ENCODE measurements at regions not wholly inside any gene's neighbourhood (a gene's known extent, or its start where the extent isn't known, plus 50 kb on each side); places are given as distances from the start of the nearest gene placed in this dataset.

DNA sequence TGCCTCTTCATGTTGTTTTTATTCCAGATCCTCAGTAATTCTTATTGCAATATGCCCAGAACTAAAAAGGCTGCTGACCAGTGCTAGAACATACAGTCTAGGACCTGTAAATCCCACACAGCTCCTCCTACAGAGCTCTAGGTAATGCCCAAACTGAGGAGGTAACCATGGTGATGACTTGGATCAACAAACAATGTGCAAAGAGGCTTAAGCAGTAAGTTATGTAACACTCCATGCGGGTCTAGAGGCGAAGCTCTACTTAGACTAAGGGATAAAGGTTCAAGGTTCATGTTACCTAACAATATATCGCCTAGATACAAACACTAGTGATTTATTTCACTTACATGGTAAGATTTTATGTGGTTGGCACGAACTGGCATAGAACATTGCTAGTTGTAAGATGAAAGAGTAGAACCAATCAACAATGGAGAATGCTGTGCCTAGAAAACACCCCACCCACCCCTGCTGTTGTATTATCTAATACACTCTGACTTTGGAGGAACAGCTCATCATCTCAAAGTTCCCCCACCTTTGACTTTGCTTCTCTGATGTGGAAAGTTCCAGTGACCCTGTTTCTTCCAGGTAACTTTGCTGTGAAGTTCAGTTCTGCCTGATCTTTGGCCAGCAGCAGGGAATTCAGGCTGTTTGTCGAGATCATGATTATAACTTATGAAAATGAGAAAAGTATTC is 242.4 kb downstream of the ALDH8A1 start:
- TF ChIP-seq, protein P1, sequence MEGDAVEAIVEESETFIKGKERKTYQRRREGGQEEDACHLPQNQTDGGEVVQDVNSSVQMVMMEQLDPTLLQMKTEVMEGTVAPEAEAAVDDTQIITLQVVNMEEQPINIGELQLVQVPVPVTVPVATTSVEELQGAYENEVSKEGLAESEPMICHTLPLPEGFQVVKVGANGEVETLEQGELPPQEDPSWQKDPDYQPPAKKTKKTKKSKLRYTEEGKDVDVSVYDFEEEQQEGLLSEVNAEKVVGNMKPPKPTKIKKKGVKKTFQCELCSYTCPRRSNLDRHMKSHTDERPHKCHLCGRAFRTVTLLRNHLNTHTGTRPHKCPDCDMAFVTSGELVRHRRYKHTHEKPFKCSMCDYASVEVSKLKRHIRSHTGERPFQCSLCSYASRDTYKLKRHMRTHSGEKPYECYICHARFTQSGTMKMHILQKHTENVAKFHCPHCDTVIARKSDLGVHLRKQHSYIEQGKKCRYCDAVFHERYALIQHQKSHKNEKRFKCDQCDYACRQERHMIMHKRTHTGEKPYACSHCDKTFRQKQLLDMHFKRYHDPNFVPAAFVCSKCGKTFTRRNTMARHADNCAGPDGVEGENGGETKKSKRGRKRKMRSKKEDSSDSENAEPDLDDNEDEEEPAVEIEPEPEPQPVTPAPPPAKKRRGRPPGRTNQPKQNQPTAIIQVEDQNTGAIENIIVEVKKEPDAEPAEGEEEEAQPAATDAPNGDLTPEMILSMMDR (conservative IDR thresholded peaks at IDR 0.05; ENCODE audit: low read depth, low read length): no peak
- no peak overlapping the region for H2AFZ ChIP-seq (ENCODE audit: low read depth)
- no peak overlapping the region for H3K27ac ChIP-seq
- no peak overlapping the region for H3K4me3 ChIP-seq (IDR thresholded peaks at IDR 0.05; ENCODE audit: insufficient read depth, low read depth, low read length)
- no peaks in the 10 kb centered on the region for H3K79me2 ChIP-seq (ENCODE audit: insufficient read depth, low read depth)
- H3K4me1 ChIP-seq (ENCODE audit: low read depth, poor library complexity, severe bottlenecking): no peaks in the 10 kb centered on the region
- no peaks in the 10 kb centered on the region for H3K27me3 ChIP-seq (ENCODE audit: insufficient read depth, low read depth)
- no peak overlapping the region for H3K9ac ChIP-seq
- no peaks in the 10 kb centered on the region for H4K20me1 ChIP-seq (ENCODE audit: insufficient read depth)
- H3K36me3 ChIP-seq (ENCODE audit: insufficient read depth): no peaks in the 10 kb centered on the region
- no peak overlapping the region for H3K4me2 ChIP-seq

- no peaks in the 10 kb centered on the region for H4K20me1 ChIP-seq (ENCODE audit: insufficient read depth)
- H3K4me3 ChIP-seq (IDR thresholded peaks at IDR 0.05; ENCODE audit: insufficient read depth, low read depth, low read length): no peak overlapping the region
- no peaks in the 10 kb centered on the region for H3K27me3 ChIP-seq (ENCODE audit: insufficient read depth, low read depth)
- no peaks in the 10 kb centered on the region for H3K4me1 ChIP-seq (ENCODE audit: low read depth, poor library complexity, severe bottlenecking)
- no peaks in the 10 kb centered on the region for H3K36me3 ChIP-seq (ENCODE audit: insufficient read depth)
- no peaks in the 10 kb centered on the region for H3K79me2 ChIP-seq (ENCODE audit: insufficient read depth, low read depth)
- no peak overlapping the region for H2AFZ ChIP-seq (ENCODE audit: low read depth)
- no peak overlapping the region for H3K4me2 ChIP-seq
- TF ChIP-seq, protein P1 (conservative IDR thresholded peaks at IDR 0.05; ENCODE audit: low read depth, low read length): no peak
- no peak overlapping the region for H3K27ac ChIP-seq
- H3K9ac ChIP-seq: no peak overlapping the region
Observed at GRCh38 chr6:134706806-134707205, 243.1 kb downstream of the ALDH8A1 start.

GRCh38 chr6:134706153-134706552 is 243.7 kb downstream of the ALDH8A1 start:
- no peaks in the 10 kb centered on the region for H4K20me1 ChIP-seq (ENCODE audit: insufficient read depth)
- H3K4me1 ChIP-seq (ENCODE audit: low read depth, poor library complexity, severe bottlenecking): no peaks in the 10 kb centered on the region
- H2AFZ ChIP-seq (ENCODE audit: low read depth): no peak overlapping the region
- no peak overlapping the region for H3K4me2 ChIP-seq
- H3K27me3 ChIP-seq (ENCODE audit: insufficient read depth, low read depth): no peaks in the 10 kb centered on the region
- no peak overlapping the region for H3K27ac ChIP-seq
- no peak overlapping the region for H3K4me3 ChIP-seq (IDR thresholded peaks at IDR 0.05; ENCODE audit: insufficient read depth, low read depth, low read length)
- no peak overlapping the region for H3K9ac ChIP-seq
- TF ChIP-seq, protein P1 (conservative IDR thresholded peaks at IDR 0.05; ENCODE audit: low read depth, low read length): no peak
- no peaks in the 10 kb centered on the region for H3K79me2 ChIP-seq (ENCODE audit: insufficient read depth, low read depth)
- H3K36me3 ChIP-seq (ENCODE audit: insufficient read depth): no peaks in the 10 kb centered on the region

GRCh38 chr6:134703206-134703605 is 246.7 kb downstream of the ALDH8A1 start:
- H3K27ac ChIP-seq: no peak overlapping the region
- H3K4me2 ChIP-seq: no peak overlapping the region
- H3K27me3 ChIP-seq (ENCODE audit: insufficient read depth, low read depth): no peaks in the 10 kb centered on the region
- H3K4me1 ChIP-seq (ENCODE audit: low read depth, poor library complexity, severe bottlenecking): no peaks in the 10 kb centered on the region
- H3K4me3 ChIP-seq (IDR thresholded peaks at IDR 0.05; ENCODE audit: insufficient read depth, low read depth, low read length): no peak overlapping the region
- TF ChIP-seq, protein P1 (conservative IDR thresholded peaks at IDR 0.05; ENCODE audit: low read depth, low read length): no peak
- H3K9ac ChIP-seq: no peak overlapping the region
- no peaks in the 10 kb centered on the region for H3K36me3 ChIP-seq (ENCODE audit: insufficient read depth)
- H3K79me2 ChIP-seq (ENCODE audit: insufficient read depth, low read depth): no peaks in the 10 kb centered on the region
- H2AFZ ChIP-seq (ENCODE audit: low read depth): no peak overlapping the region
- no peaks in the 10 kb centered on the region for H4K20me1 ChIP-seq (ENCODE audit: insufficient read depth)

All from KMS-11 (cell line).